Tongue (tissue), 1 donor: ENCODE measurements at regions not wholly inside any gene's neighbourhood (a gene's known extent, or its start where the extent isn't known, plus 50 kb on each side); places are given as distances from the start of the nearest gene placed in this dataset.
A peak's percentile ranks its signal among the peaks of the same experiment; 100 is the strongest.

Experiments
- DNase-seq: peaks from one replicate; pipeline ENCODE4 v3.0.0-alpha.2; 2015

GRCh38 chr7:120097020-120097419 lies 176.0 kb upstream of the KCND2 start:
- DNase-seq: no peak

GRCh38 chr7:120097774-120098173 lies 175.2 kb upstream of the KCND2 start:
- no peak for DNase-seq

- DNase-seq: no peak
Measured at GRCh38 chr7:120108376-120108775, 164.6 kb upstream of the KCND2 start.

- DNase-seq: no peak
Measured at GRCh38 chr7:120110169-120110568, 162.8 kb upstream of the KCND2 start.

- no peak for DNase-seq
Measured at GRCh38 chr7:120114626-120115025, 158.3 kb upstream of the KCND2 start.

- DNase-seq: no peak
Measured at GRCh38 chr7:120123528-120123927, 149.4 kb upstream of the KCND2 start.

- DNase-seq: no peak
Measured at GRCh38 chr7:120131096-120131839, 141.7 kb upstream of the KCND2 start.

GRCh38 chr7:120138497-120138896 lies 134.5 kb upstream of the KCND2 start:
- DNase-seq: no peak

GRCh38 chr7:120156476-120156875 lies 116.5 kb upstream of the KCND2 start:
- no peak for DNase-seq

- DNase-seq: no peak
Measured at GRCh38 chr7:120160166-120160565, 112.8 kb upstream of the KCND2 start.

- no peak for DNase-seq
Measured at GRCh38 chr7:120163449-120163848, 109.5 kb upstream of the KCND2 start.

- DNase-seq: no peak
Measured at GRCh38 chr7:120165227-120165626, 107.7 kb upstream of the KCND2 start.

GRCh38 chr7:120168066-120168465 lies 104.9 kb upstream of the KCND2 start:
- DNase-seq: no peak

GRCh38 chr7:120169996-120170783 lies 102.8 kb upstream of the KCND2 start:
- DNase-seq: no peak

- no peak for DNase-seq
Measured at GRCh38 chr7:120170834-120171233, 102.1 kb upstream of the KCND2 start.

- DNase-seq: no peak
Measured at GRCh38 chr7:120171406-120171805, 101.6 kb upstream of the KCND2 start.

- no peak for DNase-seq
Measured at GRCh38 chr7:120180221-120180620, 92.8 kb upstream of the KCND2 start.

GRCh38 chr7:120181499-120181898 lies 91.5 kb upstream of the KCND2 start:
- DNase-seq: no peak

GRCh38 chr7:120184866-120185265 lies 88.1 kb upstream of the KCND2 start:
- no peak for DNase-seq

GRCh38 chr7:120185940-120186682 lies 86.9 kb upstream of the KCND2 start:
- peak; percentile 50 for DNase-seq

GRCh38 chr7:120186688-120187087 lies 86.3 kb upstream of the KCND2 start:
- DNase-seq: no peak

- DNase-seq: no peak
Measured at GRCh38 chr7:120189623-120190022, 83.4 kb upstream of the KCND2 start.

- no peak for DNase-seq
Measured at GRCh38 chr7:120190109-120190508, 82.9 kb upstream of the KCND2 start.
